ENCODE measurements at regions not wholly inside any gene's neighbourhood (a gene's known extent, or its start where the extent isn't known, plus 50 kb on each side); places are given as distances from the start of the nearest gene placed in this dataset.
"Not testable (repeated sequence)": the region's sequence is repeated elsewhere in the genome, so short reads cannot be mapped to it uniquely, and the experiment has no call there.

DNA sequence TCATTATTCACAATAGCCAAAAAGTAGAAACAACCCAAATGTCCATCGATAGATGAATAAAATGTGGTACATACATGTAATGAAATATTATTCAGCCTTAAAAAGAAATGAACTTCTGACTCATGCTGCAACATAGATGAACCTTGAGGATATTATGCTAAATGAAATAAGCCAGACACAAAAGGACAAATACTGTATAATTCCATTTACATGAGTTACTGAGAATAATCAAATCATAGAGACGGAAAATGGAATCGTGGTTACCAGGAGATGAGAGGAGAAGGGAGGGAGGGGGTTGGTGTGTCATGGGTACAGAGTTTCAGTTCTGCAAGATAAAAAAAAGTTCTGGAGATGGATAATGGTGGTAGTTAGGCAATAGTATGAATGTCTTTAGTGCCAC is 184.1 kb downstream of the PSMG1 start:
- Mint-ChIP-seq H3K36me3 (ENCODE audit: insufficient read depth) (peaks cover 3% of the 10 kb centered on the region), H3K27ac (no peak overlapping the region), H3K4me3 (no peak overlapping the region), H3K9me3 (no peaks in the 10 kb centered on the region), H3K4me1 (ENCODE audit: low read depth in 2 of 2) (no peaks in the 10 kb centered on the region), H3K27me3 (peaks cover 47 to 56% of the 10 kb centered on the region in 2 donors)
- no peak for ATAC-seq (replicated peaks)
- DNase-seq = no peak

DNA sequence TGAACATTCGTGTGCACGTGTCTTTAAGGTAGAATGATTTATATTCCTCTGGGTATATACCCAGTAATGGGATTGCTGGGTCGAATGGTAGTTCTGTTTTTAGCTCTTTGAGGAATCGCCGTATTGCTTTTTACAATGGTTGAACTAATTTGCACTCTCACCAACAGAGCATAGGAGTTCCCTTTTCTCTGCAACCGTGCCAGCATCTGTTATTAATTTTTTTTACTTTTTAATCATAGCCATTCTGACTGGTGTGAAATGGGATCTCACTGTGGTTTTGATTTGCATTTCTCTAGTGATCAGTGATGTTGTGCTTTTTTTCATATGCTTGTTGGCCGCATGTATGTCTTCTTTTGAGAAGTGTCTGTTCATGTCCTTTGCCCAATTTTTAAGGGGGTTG is 185.0 kb downstream of the PSMG1 start:
- H3K9me3 Mint-ChIP-seq; H3K4me1 Mint-ChIP-seq (ENCODE audit: low read depth in 2 of 2); H3K4me3 Mint-ChIP-seq; H3K27ac Mint-ChIP-seq; ATAC-seq (replicated peaks); H3K36me3 Mint-ChIP-seq (ENCODE audit: insufficient read depth); DNase-seq: not testable (repeated sequence)
- H3K27me3 Mint-ChIP-seq = peaks cover 51 to 56% of the 10 kb centered on the region in 2 donors

- not testable (repeated sequence) for H3K4me3 Mint-ChIP-seq; DNase-seq; H3K4me1 Mint-ChIP-seq (ENCODE audit: low read depth in 2 of 2); H3K27ac Mint-ChIP-seq; ATAC-seq (replicated peaks); H3K36me3 Mint-ChIP-seq (ENCODE audit: insufficient read depth); H3K9me3 Mint-ChIP-seq
- peaks cover 51 to 56% of the 10 kb centered on the region in 2 donors for H3K27me3 Mint-ChIP-seq
Measured at GRCh38 chr21:38997843-38998175, 185.4 kb downstream of the PSMG1 start.

DNA sequence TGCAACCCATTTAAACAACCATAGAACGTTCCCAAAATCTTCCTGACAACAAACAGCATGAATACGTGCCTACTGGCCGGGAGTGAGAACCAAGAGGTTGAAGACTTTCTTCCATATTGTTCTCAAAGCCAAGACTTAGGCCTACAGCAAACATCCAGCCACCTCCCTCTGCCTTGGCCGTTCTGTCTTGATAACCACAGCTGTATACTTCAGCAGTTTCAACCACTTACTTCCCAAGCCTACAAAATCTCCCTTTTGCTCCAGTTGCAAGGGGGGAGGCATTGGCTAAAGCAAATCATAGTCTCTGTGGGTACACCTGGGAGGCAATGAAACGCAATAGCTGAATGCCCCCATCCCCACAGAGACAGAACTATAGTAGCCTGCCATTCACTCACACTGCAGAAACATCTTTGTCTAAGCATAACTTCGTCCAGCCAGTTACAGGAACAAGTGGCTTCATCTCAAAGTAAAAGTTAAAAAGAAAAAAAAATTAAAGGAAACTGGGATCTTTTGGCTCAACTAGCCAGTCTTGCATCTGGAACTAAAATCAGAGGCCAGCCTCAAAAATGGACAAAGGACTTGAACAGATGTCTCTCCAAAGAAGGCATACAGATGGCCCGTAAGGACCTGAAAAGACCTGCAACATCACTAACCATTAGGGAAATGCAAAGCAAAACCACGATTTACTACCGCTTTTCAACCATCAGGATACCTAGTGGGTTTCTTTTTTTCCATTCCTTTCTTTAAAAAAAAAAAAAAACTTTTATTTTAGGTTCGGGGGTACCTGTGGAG is 186.0 kb downstream of the PSMG1 start:
- ATAC-seq (replicated peaks) (no peak), DNase-seq (no peak)
- Mint-ChIP-seq H3K27me3 (peaks cover 54 to 56% of the 10 kb centered on the region in 2 donors), H3K4me3 (no peak overlapping the region), H3K4me1 (ENCODE audit: low read depth in 2 of 2) (no peaks in the 10 kb centered on the region), H3K36me3 (ENCODE audit: insufficient read depth) (peaks cover 3% of the 10 kb centered on the region), H3K27ac (no peak overlapping the region), H3K9me3 (no peaks in the 10 kb centered on the region)

DNA sequence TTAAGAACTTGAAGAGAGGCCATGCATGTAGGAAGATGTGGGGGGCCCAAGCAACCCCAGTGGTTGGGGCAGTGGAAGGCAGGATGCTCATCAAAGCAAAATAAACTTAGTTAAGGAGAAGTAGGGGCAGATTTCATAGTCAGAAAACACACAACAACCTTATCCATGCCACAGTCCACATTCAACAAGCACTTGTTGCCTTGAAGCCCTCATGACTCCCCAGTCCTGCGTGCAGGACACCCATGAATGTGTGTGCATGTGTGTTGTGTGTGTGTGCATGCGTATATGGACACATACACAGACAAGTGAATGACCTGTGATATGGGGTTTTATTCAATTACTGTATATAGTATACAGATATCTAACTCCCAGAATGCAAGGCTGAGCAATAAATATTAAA is 186.9 kb downstream of the PSMG1 start:
- ATAC-seq (replicated peaks) = no peak
- no peaks in the 10 kb centered on the region for H3K36me3 Mint-ChIP-seq (ENCODE audit: insufficient read depth)
- H3K4me1 Mint-ChIP-seq (ENCODE audit: low read depth in 2 of 2) = no peaks in the 10 kb centered on the region

GRCh38 chr21:38995731-38996130 is 187.5 kb downstream of the PSMG1 start:
- no peak for DNase-seq
- no peak overlapping the region for H3K4me3 Mint-ChIP-seq
- peaks cover 50 to 54% of the 10 kb centered on the region in 2 donors for H3K27me3 Mint-ChIP-seq
- no peaks in the 10 kb centered on the region for H3K9me3 Mint-ChIP-seq
- no peaks in the 10 kb centered on the region for H3K36me3 Mint-ChIP-seq (ENCODE audit: insufficient read depth)
- no peaks in the 10 kb centered on the region for H3K4me1 Mint-ChIP-seq (ENCODE audit: low read depth in 2 of 2)
- H3K27ac Mint-ChIP-seq = no peak overlapping the region
- no peak for ATAC-seq (replicated peaks)

More for the DNA sequence above, 186.9 kb downstream of the PSMG1 start:
- H3K27me3 Mint-ChIP-seq = peaks cover 54 to 55% of the 10 kb centered on the region in 2 donors
- no peak overlapping the region for H3K4me3 Mint-ChIP-seq
- no peak overlapping the region for H3K27ac Mint-ChIP-seq
- H3K9me3 Mint-ChIP-seq = no peaks in the 10 kb centered on the region
- DNase-seq = no peak

GRCh38 chr21:38995071-38995669 is 188.1 kb downstream of the PSMG1 start:
- no peak for DNase-seq
- Mint-ChIP-seq H3K27me3 (peaks cover 49 to 54% of the 10 kb centered on the region in 2 donors), H3K36me3 (ENCODE audit: insufficient read depth) (no peaks in the 10 kb centered on the region), H3K9me3 (no peaks in the 10 kb centered on the region), H3K4me1 (ENCODE audit: low read depth in 2 of 2) (no peaks in the 10 kb centered on the region), H3K27ac (no peak overlapping the region), H3K4me3 (no peak overlapping the region)
- no peak for ATAC-seq (replicated peaks)

DNA sequence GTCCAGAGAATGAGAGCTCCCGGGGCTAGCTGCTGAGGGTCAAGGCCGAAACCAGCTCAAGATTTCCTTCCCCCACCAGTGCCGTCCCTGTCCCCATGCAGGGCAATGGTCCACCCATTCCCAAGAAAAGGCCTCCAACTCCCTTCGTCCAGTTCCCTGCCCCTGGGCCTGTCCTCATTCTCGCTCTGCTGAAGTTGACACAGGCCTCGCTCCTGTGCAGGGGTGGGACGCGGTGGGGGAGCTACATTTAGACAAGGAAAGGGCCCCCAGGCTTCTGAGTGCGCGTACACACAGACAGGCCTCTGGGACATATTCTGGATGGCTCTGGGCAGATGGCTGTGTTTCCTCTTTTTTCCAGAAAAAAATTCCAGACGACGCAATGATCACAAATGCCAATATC is 188.3 kb downstream of the ETS2 start:
- Mint-ChIP-seq H3K9me3 (no peaks in the 10 kb centered on the region), H3K4me1 (ENCODE audit: low read depth in 2 of 2) (no peaks in the 10 kb centered on the region), H3K27me3 (peaks cover 47 to 56% of the 10 kb centered on the region in 2 donors), H3K4me3 (no peak overlapping the region), H3K36me3 (ENCODE audit: insufficient read depth) (no peaks in the 10 kb centered on the region), H3K27ac (no peak overlapping the region)
- ATAC-seq (replicated peaks) = no peak
- no peak for DNase-seq

GRCh38 chr21:38993561-38993960 is 187.8 kb downstream of the ETS2 start:
- peaks cover 0 to under 1% of the 10 kb centered on the region in 2 donors for H3K4me1 Mint-ChIP-seq (ENCODE audit: low read depth in 2 of 2)
- no peaks in the 10 kb centered on the region for H3K9me3 Mint-ChIP-seq
- DNase-seq = no peak
- H3K27ac Mint-ChIP-seq = no peak overlapping the region
- H3K27me3 Mint-ChIP-seq = peaks cover 50 to 61% of the 10 kb centered on the region in 2 donors
- no peak for ATAC-seq (replicated peaks)
- H3K4me3 Mint-ChIP-seq = no peak overlapping the region
- no peaks in the 10 kb centered on the region for H3K36me3 Mint-ChIP-seq (ENCODE audit: insufficient read depth)

DNA sequence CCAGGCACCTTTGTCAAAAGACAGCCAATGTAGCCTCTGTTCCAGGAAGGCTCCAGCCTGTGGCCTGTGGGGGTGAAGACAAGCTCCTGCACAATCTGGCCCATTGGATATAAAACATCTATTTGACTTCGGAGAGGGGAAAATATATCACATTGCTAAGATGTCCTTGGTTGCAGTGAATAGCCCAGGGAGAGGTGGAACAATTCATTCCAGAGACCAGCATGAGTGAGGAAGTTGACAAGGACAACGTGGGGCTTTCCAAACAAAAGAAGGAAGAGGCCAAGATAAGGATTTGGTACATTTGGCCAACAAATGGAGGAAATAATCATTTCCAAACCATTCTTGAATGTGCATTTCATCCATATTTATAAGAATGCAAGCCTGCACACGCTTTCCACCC is 187.0 kb downstream of the ETS2 start:
- H3K36me3 Mint-ChIP-seq (ENCODE audit: insufficient read depth) = no peaks in the 10 kb centered on the region
- peaks cover 53 to 69% of the 10 kb centered on the region in 2 donors for H3K27me3 Mint-ChIP-seq
- DNase-seq (no peak), ATAC-seq (replicated peaks) (no peak)
- H3K9me3 Mint-ChIP-seq = no peaks in the 10 kb centered on the region
- peaks cover 0 to 2% of the 10 kb centered on the region in 2 donors for H3K4me1 Mint-ChIP-seq (ENCODE audit: low read depth in 2 of 2)
- no peak overlapping the region for H3K4me3 Mint-ChIP-seq
- no peak overlapping the region for H3K27ac Mint-ChIP-seq

DNA sequence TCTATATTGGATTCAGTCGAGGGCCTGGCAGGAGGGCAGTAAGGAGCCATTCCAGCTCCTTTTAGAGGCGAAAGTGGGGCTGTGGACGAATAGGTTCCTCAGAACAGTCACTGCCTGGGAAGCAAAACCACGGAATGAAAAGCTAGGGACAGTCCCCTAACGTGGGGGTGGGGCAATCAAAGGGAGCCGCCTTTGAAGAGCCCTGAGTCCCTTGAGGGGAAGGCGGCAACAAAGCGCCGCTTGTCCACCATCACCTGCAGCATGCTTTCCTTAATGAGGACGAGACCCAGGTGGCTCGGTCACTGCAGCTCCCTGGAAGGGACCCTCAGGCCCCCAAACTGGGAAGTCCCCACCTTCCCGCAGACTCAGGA is 184.7 kb downstream of the ETS2 start:
- Mint-ChIP-seq H3K27ac (no peak overlapping the region), H3K36me3 (ENCODE audit: insufficient read depth) (no peaks in the 10 kb centered on the region), H3K4me1 (ENCODE audit: low read depth in 2 of 2) (peaks cover 0 to 6% of the 10 kb centered on the region in 2 donors), H3K4me3 (no peak overlapping the region), H3K9me3 (no peaks in the 10 kb centered on the region), H3K27me3 (peaks cover 53 to 77% of the 10 kb centered on the region in 2 donors)
- DNase-seq (no peak), ATAC-seq (replicated peaks) (no peak)

GRCh38 chr21:38989745-38990423 is 184.2 kb downstream of the ETS2 start:
- Mint-ChIP-seq H3K9me3 (no peaks in the 10 kb centered on the region), H3K4me1 (ENCODE audit: low read depth in 2 of 2) (peaks cover 0 to 6% of the 10 kb centered on the region in 2 donors), H3K4me3 (no peak overlapping the region), H3K36me3 (ENCODE audit: insufficient read depth) (no peaks in the 10 kb centered on the region), H3K27me3 (peaks cover 56 to 82% of the 10 kb centered on the region in 2 donors), H3K27ac (no peak overlapping the region)
- DNase-seq = no peak
- no peak for ATAC-seq (replicated peaks)

DNA sequence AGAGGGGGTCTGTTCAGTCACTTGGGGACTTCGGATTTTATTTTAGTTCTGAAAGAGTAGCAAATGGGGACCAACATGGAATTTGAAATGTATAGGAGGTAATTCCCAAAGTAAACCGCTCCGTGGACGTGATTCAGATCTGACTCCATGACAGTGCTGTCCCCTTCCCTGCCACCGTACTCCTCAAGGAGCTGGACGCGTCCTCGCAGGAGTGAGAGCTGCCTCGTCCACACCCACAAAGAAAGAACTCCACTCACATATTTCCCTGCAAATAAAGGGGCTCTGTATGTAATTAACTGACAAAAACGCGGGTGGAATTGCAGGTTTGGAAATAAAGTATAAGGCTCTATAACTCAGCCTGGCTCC is 183.6 kb downstream of the ETS2 start:
- H3K9me3 Mint-ChIP-seq = no peaks in the 10 kb centered on the region
- DNase-seq (no peak), ATAC-seq (replicated peaks) (no peak)
- no peak overlapping the region for H3K4me3 Mint-ChIP-seq
- no peaks in the 10 kb centered on the region for H3K36me3 Mint-ChIP-seq (ENCODE audit: insufficient read depth)
- H3K4me1 Mint-ChIP-seq (ENCODE audit: low read depth in 2 of 2) = peaks cover 0 to 6% of the 10 kb centered on the region in 2 donors
- H3K27ac Mint-ChIP-seq = no peak overlapping the region
- peaks cover 56 to 86% of the 10 kb centered on the region in 2 donors for H3K27me3 Mint-ChIP-seq
